CD4-positive, alpha-beta T cell (primary cell): ENCODE measurements at regions not wholly inside any gene's neighbourhood (a gene's known extent, or its start where the extent isn't known, plus 50 kb on each side); places are given as distances from the start of the nearest gene placed in this dataset.

Experiments
- ATAC-seq: fragments of 200-7000 bp; cut with Tn5 transposase; one replicate; pipeline ENCODE4 v1.10.0; 2022; ENCODE audit warnings: mild to moderate bottlenecking; ENCODE audit not compliant: poor library complexity
- CTCF ChIA-PET: fragments of 350-600 bp; sonication (Branson Sonifier 250); formaldehyde crosslinking; loops from one replicate; lab custom pipeline; 2021; ENCODE audit warnings: antibody characterized with exemption, inconsistent platforms; lab: Charles Lee
- POLR2A ChIA-PET: fragments of 350-600 bp; sonication (Branson Sonifier 250); formaldehyde crosslinking; loops from one replicate; lab custom pipeline; 2021; ENCODE audit warnings: antibody characterized with exemption, inconsistent platforms; lab: Charles Lee
- DNase-seq, 14 experiments: peaks; one replicate each; pipeline ENCODE4 v3.0.0-alpha.2; 2013 to 2020; ENCODE audit warnings: mixed read lengths in 2 of 14
- H3K27ac ChIP-seq, 2 donors: one replicate each; pipeline versions ENCODE4 v1.5.1 to v1.7.0; 2013; ENCODE audit warnings: low read length in 2 of 2, low read depth in 1 of 2, mild to moderate bottlenecking in 1 of 2
- H3K27me3 ChIP-seq, 2 experiments: 1 replicate in 1 of 2; 2 replicates in 1 of 2; pipeline versions ENCODE4 v1.6.1 to v1.7.0; 2013; ENCODE audit warnings: low read length in 2 of 2, control low read depth in 1 of 2, mild to moderate bottlenecking in 1 of 2, moderate library complexity in 1 of 2; ENCODE audit not compliant: insufficient read depth in 2 of 2, control insufficient read depth in 1 of 2
- H3K36me3 ChIP-seq: one replicate; pipeline ENCODE4 v1.6.1; 2013; ENCODE audit warnings: low read length, control low read depth; ENCODE audit not compliant: insufficient read depth
- H3K4me1 ChIP-seq: one replicate; pipeline ENCODE4 v1.6.1; 2013; ENCODE audit warnings: low read length, control low read depth; ENCODE audit not compliant: insufficient read depth
- H3K4me3 ChIP-seq: one replicate; pipeline ENCODE4 v1.5.1; 2013; ENCODE audit warnings: mild to moderate bottlenecking, low read length, moderate library complexity
- H3K9me3 ChIP-seq, 2 experiments: 1 replicate in 1 of 2; 2 replicates in 1 of 2; pipeline versions ENCODE4 v1.6.1 to v1.7.0; 2013; ENCODE audit warnings: low read length in 2 of 2, mild to moderate bottlenecking in 2 of 2, control low read depth in 1 of 2, moderate library complexity in 1 of 2; ENCODE audit not compliant: control insufficient read depth in 1 of 2, insufficient read depth in 1 of 2
- H3K27ac Mint-ChIP-seq: one replicate; pipeline ENCODE4 v1.8.0; 2020; ENCODE audit warnings: mixed read lengths
- H3K27me3 Mint-ChIP-seq: one replicate; pipeline ENCODE4 v1.8.0; 2021; ENCODE audit warnings: mixed read lengths
- H3K36me3 Mint-ChIP-seq: one replicate; pipeline ENCODE4 v1.8.0; 2021; ENCODE audit warnings: low read depth, mixed read lengths
- H3K4me1 Mint-ChIP-seq: one replicate; pipeline ENCODE4 v1.8.0; 2021; ENCODE audit warnings: low read depth, mixed read lengths
- H3K4me3 Mint-ChIP-seq: one replicate; pipeline ENCODE4 v1.8.0; 2020; ENCODE audit warnings: mild to moderate bottlenecking, mixed read lengths
- H3K9me3 Mint-ChIP-seq: one replicate; pipeline ENCODE4 v1.8.0; 2020; ENCODE audit warnings: mixed read lengths
- intact Hi-C, 2 experiments: fragments of 100-400 bp; cut with DNase I in 1 of 2; cut with micrococcal nuclease in 1 of 2; formaldehyde crosslinking; loops; one replicate each; pipeline versions ENCODE4 v1.15.1 to v1.9.0; 2023 to 2025; cut with DNase I, micrococcal nuclease
- TF ChIP-seq, protein P1 (sequence below): fragments of 200-600 bp; IDR thresholded peaks from one replicate; pipeline ENCODE4 v1.8.0; 2022; ENCODE audit warnings: antibody characterized with exemption, mild to moderate bottlenecking

DNA sequence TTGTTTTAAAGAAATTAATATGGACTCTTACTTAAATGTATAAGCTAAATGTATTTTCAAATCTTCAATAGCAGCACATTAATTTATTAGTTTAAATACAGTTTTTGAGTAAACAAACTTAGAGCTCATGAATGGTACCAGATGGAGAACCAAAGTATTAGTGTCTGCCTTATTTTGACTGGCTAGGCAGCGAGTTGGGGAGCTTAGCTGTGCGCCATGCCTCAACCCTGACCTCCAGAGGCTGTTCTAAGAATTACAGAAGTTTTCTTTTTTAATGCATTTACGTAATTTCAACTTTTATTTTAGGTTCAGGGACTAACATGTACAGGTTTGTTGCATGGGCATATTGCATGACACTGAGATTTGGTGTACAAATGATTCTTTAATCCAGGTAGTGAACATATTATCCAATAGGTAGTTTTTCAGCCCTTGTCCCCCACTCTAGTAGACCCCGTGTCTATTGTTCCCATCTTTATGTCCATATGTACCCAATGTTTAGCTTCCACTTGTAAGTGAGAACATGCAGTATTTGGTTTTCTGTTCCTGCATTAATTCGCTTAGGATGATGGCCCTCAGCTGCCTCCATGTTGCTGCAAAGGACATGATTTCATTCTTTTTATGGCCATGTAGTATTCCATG lies 166.8 kb downstream of the IQUB start:
- no peak overlapping the region for H3K27ac Mint-ChIP-seq
- Histone ChIP-seq H3K4me3 (no peak overlapping the region), H3K27me3 (no peaks in the 10 kb centered on the region), H3K36me3 (no peaks in the 10 kb centered on the region), H3K4me1 (no peaks in the 10 kb centered on the region), H3K9me3 (peaks cover 0 to 4% of the 10 kb centered on the region in 2 experiments), H3K27ac (no peak overlapping the region)
- no peaks in the 10 kb centered on the region for H3K4me1 Mint-ChIP-seq
- POLR2A ChIA-PET = no interaction called here
- CTCF ChIA-PET = interaction anchor here (1.6 kb wide), 1 partner anchor 10 kb away, joined by 4 read pairs; no protein-coding TSS in a partner anchor
- TF ChIP-seq, protein P1, sequence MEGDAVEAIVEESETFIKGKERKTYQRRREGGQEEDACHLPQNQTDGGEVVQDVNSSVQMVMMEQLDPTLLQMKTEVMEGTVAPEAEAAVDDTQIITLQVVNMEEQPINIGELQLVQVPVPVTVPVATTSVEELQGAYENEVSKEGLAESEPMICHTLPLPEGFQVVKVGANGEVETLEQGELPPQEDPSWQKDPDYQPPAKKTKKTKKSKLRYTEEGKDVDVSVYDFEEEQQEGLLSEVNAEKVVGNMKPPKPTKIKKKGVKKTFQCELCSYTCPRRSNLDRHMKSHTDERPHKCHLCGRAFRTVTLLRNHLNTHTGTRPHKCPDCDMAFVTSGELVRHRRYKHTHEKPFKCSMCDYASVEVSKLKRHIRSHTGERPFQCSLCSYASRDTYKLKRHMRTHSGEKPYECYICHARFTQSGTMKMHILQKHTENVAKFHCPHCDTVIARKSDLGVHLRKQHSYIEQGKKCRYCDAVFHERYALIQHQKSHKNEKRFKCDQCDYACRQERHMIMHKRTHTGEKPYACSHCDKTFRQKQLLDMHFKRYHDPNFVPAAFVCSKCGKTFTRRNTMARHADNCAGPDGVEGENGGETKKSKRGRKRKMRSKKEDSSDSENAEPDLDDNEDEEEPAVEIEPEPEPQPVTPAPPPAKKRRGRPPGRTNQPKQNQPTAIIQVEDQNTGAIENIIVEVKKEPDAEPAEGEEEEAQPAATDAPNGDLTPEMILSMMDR = no peak
- H3K27me3 Mint-ChIP-seq = no peaks in the 10 kb centered on the region
- no peaks in the 10 kb centered on the region for H3K9me3 Mint-ChIP-seq
- H3K4me3 Mint-ChIP-seq = no peak overlapping the region
- H3K36me3 Mint-ChIP-seq = no peaks in the 10 kb centered on the region
- no peak for DNase-seq
- ATAC-seq = no peak
- intact Hi-C loops = no loop called here

GRCh38 chr7:123367031-123367430 lies 167.3 kb upstream of the SLC13A1 start:
- intact Hi-C loops = no loop called here
- H3K27ac ChIP-seq = no peak overlapping the region
- ATAC-seq (no peak), DNase-seq (no peak)
- no peaks in the 10 kb centered on the region for H3K4me1 ChIP-seq
- no peaks in the 10 kb centered on the region for H3K4me1 Mint-ChIP-seq
- ChIA-PET CTCF (interaction anchor here (1.6 kb wide), 1 partner anchor 9 kb away, joined by 4 read pairs; no protein-coding TSS in a partner anchor), POLR2A (no interaction called here)
- H3K27me3 Mint-ChIP-seq = no peaks in the 10 kb centered on the region
- TF ChIP-seq, protein P1 = no peak
- no peak overlapping the region for H3K4me3 Mint-ChIP-seq
- no peak overlapping the region for H3K4me3 ChIP-seq
- H3K27me3 ChIP-seq = no peaks in the 10 kb centered on the region
- H3K36me3 Mint-ChIP-seq = no peaks in the 10 kb centered on the region
- H3K9me3 Mint-ChIP-seq = no peaks in the 10 kb centered on the region
- H3K27ac Mint-ChIP-seq = no peak overlapping the region
- peaks cover 0 to 4% of the 10 kb centered on the region in 2 experiments for H3K9me3 ChIP-seq
- no peaks in the 10 kb centered on the region for H3K36me3 ChIP-seq

- Histone ChIP-seq H3K4me3 (no peak overlapping the region), H3K4me1 (no peaks in the 10 kb centered on the region), H3K27ac (no peak overlapping the region), H3K27me3 (no peaks in the 10 kb centered on the region), H3K36me3 (no peaks in the 10 kb centered on the region), H3K9me3 (peaks cover 0 to 4% of the 10 kb centered on the region in 2 experiments)
- H3K36me3 Mint-ChIP-seq = no peaks in the 10 kb centered on the region
- ATAC-seq = no peak
- H3K27ac Mint-ChIP-seq = no peak overlapping the region
- H3K4me1 Mint-ChIP-seq = no peaks in the 10 kb centered on the region
- CTCF ChIA-PET = interaction anchor here (1.6 kb wide), 1 partner anchor 9 kb away, joined by 4 read pairs; no protein-coding TSS in a partner anchor
- TF ChIP-seq, protein P1 = no peak
- H3K27me3 Mint-ChIP-seq = no peaks in the 10 kb centered on the region
- no peak overlapping the region for H3K4me3 Mint-ChIP-seq
- no peak for DNase-seq
- POLR2A ChIA-PET = no interaction called here
- intact Hi-C loops = no loop called here
- H3K9me3 Mint-ChIP-seq = no peaks in the 10 kb centered on the region
Measured at GRCh38 chr7:123366626-123367025, 166.9 kb upstream of the SLC13A1 start.
